CD4-positive, CD25-positive, alpha-beta regulatory T cell (primary cell): ENCODE measurements at regions not wholly inside any gene's neighbourhood (a gene's known extent, or its start where the extent isn't known, plus 50 kb on each side); places are given as distances from the start of the nearest gene placed in this dataset.
"Not testable (repeated sequence)": the region's sequence is repeated elsewhere in the genome, so short reads cannot be mapped to it uniquely, and the experiment has no call there.

Experiments used
- ATAC-seq, 2 donors: fragments of 150-1000 bp; cut with Tn5 transposase; one replicate each; pipeline ENCODE4 v1.10.0; 2021; ENCODE audit warnings: low read depth in 2 of 2, moderate number of reproducible peaks in 2 of 2, moderate library complexity in 1 of 2
- DNase-seq, 3 donors: peaks; one replicate each; pipeline versions ENCODE4 v3.0.0 to v3.0.0-alpha.2; 2012 to 2022; ENCODE audit warnings: mixed read lengths in 1 of 3
- H3K27ac ChIP-seq: one replicate; pipeline ENCODE4 v1.7.0; 2013; ENCODE audit warnings: mild to moderate bottlenecking, low read length; ENCODE audit not compliant: insufficient read depth, poor library complexity, severe bottlenecking
- H3K27me3 ChIP-seq: one replicate; pipeline ENCODE4 v1.7.0; 2013; ENCODE audit warnings: low read length; ENCODE audit not compliant: control insufficient read depth, insufficient read depth
- H3K36me3 ChIP-seq: one replicate; pipeline ENCODE4 v1.7.0; 2013; ENCODE audit warnings: mild to moderate bottlenecking, low read length, moderate library complexity; ENCODE audit not compliant: control insufficient read depth, insufficient read depth
- H3K4me1 ChIP-seq: 2 replicates; pipeline ENCODE4 v1.7.0; 2013; ENCODE audit warnings: mild to moderate bottlenecking, low read length; ENCODE audit not compliant: insufficient read depth, control insufficient read depth, poor library complexity, severe bottlenecking
- H3K4me3 ChIP-seq: one replicate; pipeline ENCODE4 v1.7.0; 2013; ENCODE audit warnings: low read depth, mild to moderate bottlenecking, low read length, moderate library complexity
- H3K9me3 ChIP-seq, 2 experiments: 1 replicate in 1 of 2; 2 replicates in 1 of 2; pipeline ENCODE4 v1.7.0; 2013; ENCODE audit warnings: low read length in 2 of 2, mild to moderate bottlenecking in 1 of 2, moderate library complexity in 1 of 2; ENCODE audit not compliant: control insufficient read depth in 2 of 2
- H3K27ac Mint-ChIP-seq, 3 donors: one replicate each; pipeline ENCODE4 v1.8.0; 2020 to 2022; ENCODE audit warnings: mild to moderate bottlenecking in 3 of 3, mixed read lengths in 3 of 3, moderate library complexity in 2 of 3
- H3K27me3 Mint-ChIP-seq: one replicate; pipeline ENCODE4 v1.8.0; 2022; ENCODE audit warnings: mild to moderate bottlenecking, mixed read lengths
- H3K36me3 Mint-ChIP-seq: one replicate; pipeline ENCODE4 v1.8.0; 2020; ENCODE audit warnings: mixed read lengths
- H3K4me1 Mint-ChIP-seq, 4 donors: one replicate each; pipeline ENCODE4 v1.8.0; 2020 to 2022; ENCODE audit warnings: mixed read lengths in 4 of 4, mild to moderate bottlenecking in 1 of 4
- H3K4me3 Mint-ChIP-seq, 4 donors: one replicate each; pipeline ENCODE4 v1.8.0; 2020 to 2022; ENCODE audit warnings: mild to moderate bottlenecking in 4 of 4, mixed read lengths in 4 of 4, moderate library complexity in 3 of 4
- H3K9me3 Mint-ChIP-seq, 7 donors: one replicate each; pipeline ENCODE4 v1.8.0; 2020 to 2022; ENCODE audit warnings: mixed read lengths in 7 of 7, mild to moderate bottlenecking in 3 of 7, moderate library complexity in 2 of 7

DNA sequence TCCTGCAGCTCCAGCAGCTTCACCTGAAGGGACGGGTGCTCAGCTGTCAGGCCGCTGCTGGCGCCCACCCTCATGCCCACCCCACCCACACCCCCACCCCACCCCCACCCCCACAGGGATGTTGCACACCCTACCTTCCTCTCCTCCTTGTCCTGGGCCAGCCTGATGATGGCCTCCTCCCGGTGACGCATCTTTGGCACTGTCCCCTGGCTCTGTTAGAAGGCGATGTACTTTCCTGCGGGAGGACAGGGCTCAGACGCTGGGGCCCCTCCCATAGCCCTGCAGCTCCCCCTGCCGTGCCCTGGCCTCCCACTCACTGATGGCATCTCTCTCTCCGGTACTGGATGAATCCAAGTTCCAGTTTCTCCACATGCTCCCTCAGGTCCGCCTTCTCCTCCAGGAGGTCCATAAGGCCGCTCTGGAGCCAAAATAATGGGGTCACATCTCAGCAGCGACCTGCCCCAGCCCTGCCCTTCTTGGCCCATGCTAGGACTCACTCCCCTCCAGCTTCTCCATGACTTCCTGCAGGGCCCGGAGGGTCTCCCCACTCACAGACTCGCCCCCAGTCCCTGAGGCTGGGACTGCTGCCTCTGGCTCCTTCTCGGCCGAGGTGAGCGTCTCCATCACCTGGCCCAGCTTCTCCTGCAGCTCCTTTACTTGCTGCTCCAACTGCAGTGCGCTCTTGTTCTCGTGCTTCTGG lies 55.2 kb downstream of the GOLGA8B start:
- not testable (repeated sequence) for H3K27ac Mint-ChIP-seq, H3K36me3 ChIP-seq, H3K4me1 Mint-ChIP-seq, H3K27ac ChIP-seq, H3K4me1 ChIP-seq, DNase-seq, H3K4me3 Mint-ChIP-seq, H3K27me3 Mint-ChIP-seq, H3K27me3 ChIP-seq, ATAC-seq, H3K4me3 ChIP-seq, H3K9me3 ChIP-seq, H3K9me3 Mint-ChIP-seq, H3K36me3 Mint-ChIP-seq

DNA sequence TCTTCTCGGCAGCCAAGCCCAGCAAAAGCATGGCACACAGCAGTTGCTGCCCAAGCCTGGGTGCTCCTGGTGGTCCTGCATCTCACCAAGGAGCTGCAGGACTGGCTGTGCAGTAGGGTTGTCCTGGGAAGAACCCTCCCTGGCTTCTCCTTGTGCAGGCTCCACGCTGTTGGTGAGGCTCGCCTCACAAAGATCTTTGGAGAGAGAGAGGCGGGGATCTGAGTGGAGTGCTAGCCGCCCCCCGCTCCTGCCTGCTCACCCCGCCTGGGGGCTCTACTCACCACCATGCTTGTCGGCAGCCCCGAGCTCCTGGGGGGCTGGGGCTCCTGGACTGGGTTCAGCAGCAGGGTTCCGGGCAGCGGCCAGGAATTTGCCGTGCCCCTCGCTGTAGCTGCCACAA lies 55.8 kb downstream of the GOLGA8B start:
- H3K4me3 Mint-ChIP-seq, H3K27ac ChIP-seq, H3K9me3 Mint-ChIP-seq, H3K27me3 ChIP-seq, H3K9me3 ChIP-seq, H3K27ac Mint-ChIP-seq, H3K27me3 Mint-ChIP-seq, ATAC-seq, H3K36me3 ChIP-seq, DNase-seq, H3K4me1 ChIP-seq, H3K4me1 Mint-ChIP-seq, H3K4me3 ChIP-seq, H3K36me3 Mint-ChIP-seq: not testable (repeated sequence)

DNA sequence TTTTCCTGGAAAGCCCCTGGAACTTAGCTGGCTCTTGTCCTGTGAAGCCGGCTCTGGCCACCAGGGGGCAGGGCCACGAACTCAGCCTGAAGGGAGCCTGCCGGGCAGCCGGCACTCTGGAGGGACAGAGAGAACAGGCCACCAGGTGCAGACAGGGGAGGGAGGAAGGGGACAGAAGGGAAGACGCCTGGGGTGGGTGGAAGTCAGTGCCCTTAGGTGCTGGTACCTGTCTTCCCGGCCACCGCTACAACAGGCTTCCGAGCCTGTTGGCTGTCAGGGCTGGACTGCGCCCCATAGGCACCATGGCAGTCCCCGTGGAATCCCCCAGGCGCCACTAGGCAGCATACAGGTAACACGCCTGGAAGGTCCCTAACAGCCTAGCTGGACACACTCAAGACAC lies 59.6 kb downstream of the GOLGA8B start:
- not testable (repeated sequence) for ATAC-seq, H3K27ac ChIP-seq, H3K4me1 Mint-ChIP-seq, H3K36me3 ChIP-seq, H3K27ac Mint-ChIP-seq, H3K4me3 Mint-ChIP-seq, H3K36me3 Mint-ChIP-seq, H3K27me3 ChIP-seq, H3K9me3 ChIP-seq, H3K9me3 Mint-ChIP-seq, H3K27me3 Mint-ChIP-seq, H3K4me1 ChIP-seq, H3K4me3 ChIP-seq
- peak in 1 of 3 donors; percentile 1 for DNase-seq

GRCh38 chr15:34522601-34523000 lies 60.9 kb downstream of the GOLGA8B start:
- not testable (repeated sequence) for H3K27me3 ChIP-seq, H3K27ac ChIP-seq, H3K36me3 ChIP-seq, ATAC-seq, DNase-seq, H3K9me3 ChIP-seq, H3K4me1 Mint-ChIP-seq, H3K27ac Mint-ChIP-seq, H3K36me3 Mint-ChIP-seq, H3K4me3 Mint-ChIP-seq, H3K4me1 ChIP-seq, H3K27me3 Mint-ChIP-seq, H3K9me3 Mint-ChIP-seq, H3K4me3 ChIP-seq

DNA sequence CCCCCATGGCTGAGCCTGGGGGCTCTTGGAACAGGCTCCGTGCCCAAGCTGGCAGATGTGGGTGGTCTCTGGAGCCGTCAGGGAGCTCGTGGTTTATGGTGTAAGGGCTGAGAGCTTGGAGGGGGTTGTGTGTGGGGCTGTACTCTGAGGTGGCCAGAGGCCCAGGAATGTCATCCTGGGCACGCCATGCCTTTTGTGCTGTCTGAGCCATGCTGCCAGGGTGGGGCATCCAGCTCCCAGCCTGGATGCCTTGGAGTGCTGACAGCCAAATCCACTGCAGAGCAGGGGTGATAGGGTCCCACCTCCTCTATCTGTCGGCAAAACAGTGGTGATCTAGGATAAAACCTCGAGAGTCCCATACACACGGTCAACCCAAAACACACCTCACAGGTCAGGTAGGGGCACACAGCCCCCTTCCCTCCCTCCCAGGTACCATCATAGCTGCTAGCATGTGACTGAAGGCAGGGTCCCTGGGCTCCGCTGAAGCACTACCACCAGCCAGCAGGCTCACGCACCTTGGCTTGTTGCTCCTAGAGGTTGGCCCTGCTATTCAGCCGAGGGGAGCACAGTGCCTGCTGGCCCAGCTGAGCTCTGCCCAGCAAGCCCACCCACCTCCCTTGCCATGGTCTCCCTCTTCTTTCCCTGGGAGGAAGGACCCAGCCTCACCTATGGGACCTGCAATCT lies 61.5 kb downstream of the GOLGA8B start:
- not testable (repeated sequence) for H3K36me3 Mint-ChIP-seq, H3K27me3 ChIP-seq, H3K9me3 ChIP-seq, H3K36me3 ChIP-seq, H3K4me1 ChIP-seq, H3K27ac ChIP-seq, H3K4me3 Mint-ChIP-seq, DNase-seq, H3K4me1 Mint-ChIP-seq, H3K27ac Mint-ChIP-seq, H3K4me3 ChIP-seq, H3K9me3 Mint-ChIP-seq, ATAC-seq, H3K27me3 Mint-ChIP-seq

DNA sequence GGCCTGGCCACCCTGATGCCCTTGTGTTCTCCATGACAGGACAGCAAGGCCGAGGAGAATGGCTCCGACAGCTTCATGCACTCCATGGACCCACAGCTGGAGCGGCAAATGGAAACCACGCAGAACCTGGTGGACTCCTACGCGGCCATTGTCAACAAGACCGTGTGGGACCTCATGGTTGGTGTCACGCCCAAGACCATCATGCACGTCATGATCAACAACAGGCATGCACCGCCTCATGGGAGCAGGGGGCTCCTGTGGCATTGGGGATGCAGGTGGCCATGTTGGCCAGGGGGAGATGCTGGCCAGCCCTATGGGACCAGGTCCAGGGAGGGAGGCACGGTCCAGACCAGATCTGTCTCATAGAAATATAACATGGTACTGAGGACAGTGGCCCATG lies 62.9 kb downstream of the GOLGA8B start:
- H3K27me3 ChIP-seq: peaks cover 7% of the 10 kb centered on the region
- Mint-ChIP-seq H3K4me1 (no peaks in the 10 kb centered on the region), H3K9me3 (no peaks in the 10 kb centered on the region), H3K27me3 (peaks cover 13% of the 10 kb centered on the region), H3K36me3 (no peaks in the 10 kb centered on the region), H3K4me3 (no peak overlapping the region), H3K27ac (no peak overlapping the region)
- H3K4me1 ChIP-seq: no peaks in the 10 kb centered on the region
- DNase-seq (no peak), ATAC-seq (no peak)
- H3K4me3 ChIP-seq: no peak overlapping the region
- no peak overlapping the region for H3K27ac ChIP-seq
- no peaks in the 10 kb centered on the region for H3K9me3 ChIP-seq
- no peaks in the 10 kb centered on the region for H3K36me3 ChIP-seq

GRCh38 chr15:34520010-34520409 lies 63.4 kb downstream of the GOLGA8B start:
- H3K4me1 Mint-ChIP-seq, H3K4me3 Mint-ChIP-seq, H3K4me3 ChIP-seq: not testable (repeated sequence)

GRCh38 chr15:34514251-34514670 lies 69.2 kb downstream of the GOLGA8B start:
- no peak overlapping the region for H3K27ac ChIP-seq
- ATAC-seq: peak; percentile 35 to 47
- H3K4me1 ChIP-seq: peaks cover 18% of the 10 kb centered on the region
- H3K27ac Mint-ChIP-seq: no peak overlapping the region
- H3K36me3 ChIP-seq: no peaks in the 10 kb centered on the region
- H3K27me3 ChIP-seq: peaks cover 38% of the 10 kb centered on the region
- peak overlapping the region in 3 of 4 donors; percentile 82 to 83 (median 82) for H3K4me3 Mint-ChIP-seq
- H3K9me3 ChIP-seq: no peaks in the 10 kb centered on the region
- peaks cover 39% of the 10 kb centered on the region for H3K27me3 Mint-ChIP-seq
- DNase-seq: peak in 2 of 3 donors; percentile 18 to 21
- H3K9me3 Mint-ChIP-seq: peaks cover 0 to 4% (median 0%) of the 10 kb centered on the region in 7 donors
- no peak overlapping the region for H3K4me3 ChIP-seq
- peaks cover 0 to 22% (median 0%) of the 10 kb centered on the region in 4 donors for H3K4me1 Mint-ChIP-seq
- H3K36me3 Mint-ChIP-seq: no peaks in the 10 kb centered on the region

More at GRCh38 chr15:34520010-34520409, 63.4 kb downstream of the GOLGA8B start:
- H3K27ac Mint-ChIP-seq: peak overlapping the region in 1 of 3 donors; percentile 17
- H3K9me3 Mint-ChIP-seq, H3K4me1 ChIP-seq, H3K36me3 ChIP-seq, DNase-seq, ATAC-seq, H3K27ac ChIP-seq, H3K36me3 Mint-ChIP-seq, H3K9me3 ChIP-seq: not testable (repeated sequence)
- H3K27me3 ChIP-seq: peaks cover 11% of the 10 kb centered on the region
- peaks cover 17% of the 10 kb centered on the region for H3K27me3 Mint-ChIP-seq
